Upper lobe of left lung (tissue), 6 donors: ENCODE measurements at regions not wholly inside any gene's neighbourhood (a gene's known extent, or its start where the extent isn't known, plus 50 kb on each side); places are given as distances from the start of the nearest gene placed in this dataset.

ENCODE experiments used
- ATAC-seq, 2 donors: fragments of 200-7000 bp; cut with Tn5 transposase; one replicate each; pipeline ENCODE4 v1.9.1; 2022; ENCODE audit warnings: mild to moderate bottlenecking in 2 of 2, moderate library complexity in 2 of 2; ENCODE audit not compliant: low FRiP score in 2 of 2
- DNase-seq, 2 donors: peaks; one replicate each; pipeline ENCODE4 v3.0.0-alpha.2; 2019 to 2020
- H3K27ac ChIP-seq, 4 donors: fragments of 200-600 bp; sonication (generic); one replicate each; pipeline ENCODE4 v1.5.1; 2016 to 2019
- H3K27me3 ChIP-seq, 4 donors: fragments of 200-600 bp; sonication (generic); one replicate each; pipeline ENCODE4 v1.5.1; 2017 to 2019
- H3K36me3 ChIP-seq, 4 donors: fragments of 200-600 bp; sonication (generic); one replicate each; pipeline ENCODE4 v1.5.1; 2016 to 2019
- H3K4me1 ChIP-seq, 4 donors: fragments of 200-600 bp; sonication (generic); one replicate each; pipeline ENCODE4 v1.5.1; 2018 to 2019
- H3K4me3 ChIP-seq, 4 donors: fragments of 200-600 bp; sonication (generic); one replicate each; pipeline ENCODE4 v1.5.1; 2017 to 2019; ENCODE audit warnings: mild to moderate bottlenecking in 2 of 4, moderate library complexity in 1 of 4
- H3K9me3 ChIP-seq, 4 donors: fragments of 200-600 bp; sonication (generic); one replicate each; pipeline ENCODE4 v1.5.1; 2018 to 2019
- CTCF ChIP-seq, 6 experiments: fragments of 450-650 bp in 4 of 6; fragments of 200-600 bp in 2 of 6; sonication (generic) in 2 of 6; IDR thresholded peaks; one replicate each; pipeline ENCODE4 v1.5.1; 2016 to 2019; ENCODE audit warnings: antibody characterized with exemption in 6 of 6
- EP300 ChIP-seq, 4 donors: sonication (generic); formaldehyde crosslinking; IDR thresholded peaks; one replicate each; pipeline ENCODE4 v1.5.1; 2017; ENCODE audit warnings: antibody characterized with exemption in 4 of 4, control low read depth in 2 of 4
- POLR2A ChIP-seq, 4 donors: fragments of 450-650 bp; IDR thresholded peaks; one replicate each; pipeline ENCODE4 v1.5.1; 2016 to 2017; ENCODE audit warnings: antibody characterized with exemption in 4 of 4, mild to moderate bottlenecking in 2 of 4
- POLR2AphosphoS5 ChIP-seq, 2 donors: sonication (generic); formaldehyde crosslinking; IDR thresholded peaks; one replicate each; pipeline ENCODE4 v1.5.1; 2017; ENCODE audit warnings: antibody characterized with exemption in 2 of 2
- WGBS, 2 donors: methylation state at CpG; one replicate each; pipeline ENCODE4 v1.1.5; 2017 to 2018; 5-methylcytosine and 5-hydroxymethylcytosine counted together
- donor health status: DM: no; HTN: no; CAD: no; lungs with moderate emphysema.
- donor health status: DM: no; HTN: yes; CAD: no; lungs with severe emphysema.

DNA sequence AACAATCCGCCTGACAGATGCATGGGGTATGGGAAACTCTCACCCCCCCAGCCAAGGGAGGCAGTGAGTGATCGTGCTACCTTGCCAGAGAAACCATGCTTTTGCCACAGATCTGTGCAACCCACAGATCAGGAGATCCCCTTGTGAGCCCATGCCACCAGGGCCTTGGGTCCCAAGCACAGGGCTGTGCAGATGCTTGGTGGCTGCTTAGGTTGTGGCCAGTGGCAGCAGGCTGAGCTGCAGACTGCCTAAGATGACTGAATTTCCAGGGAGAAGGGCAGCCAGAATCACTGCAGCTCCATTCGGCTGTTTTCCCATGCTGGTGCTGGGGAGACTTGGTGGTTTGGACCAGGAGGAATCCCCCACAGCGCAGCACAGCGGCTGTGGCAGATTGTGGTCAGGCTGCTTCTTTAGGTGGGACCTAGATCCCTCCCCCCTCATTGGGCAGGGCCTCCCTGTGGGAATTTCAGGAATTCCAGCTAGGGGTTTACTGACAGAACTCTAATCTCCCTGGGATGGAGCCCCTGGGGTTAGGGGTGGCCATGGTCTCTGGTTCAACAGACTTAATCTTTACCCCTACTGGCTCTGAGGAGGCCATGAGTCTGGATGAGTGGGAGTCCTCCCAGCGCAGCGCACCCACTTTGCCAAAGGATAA lies 264.6 kb upstream of the DAAM1 start:
- DNase-seq (no peak), ATAC-seq (no peak)
- 64 to 85% methylated on average over 6 to 7 of the region's 7 CpGs for WGBS, 2 donors
- TF ChIP-seq POLR2A (IDR thresholded peaks at IDR 0.05), result no peak
- no peak for TF ChIP-seq POLR2AphosphoS5 (IDR thresholded peaks at IDR 0.05)
- no peak for TF ChIP-seq EP300 (IDR thresholded peaks at IDR 0.05)
- TF ChIP-seq CTCF (IDR thresholded peaks at IDR 0.05), result no peak
- H3K4me1 ChIP-seq, result no peaks in the 10 kb centered on the region
- H3K4me3 ChIP-seq, result no peak overlapping the region
- H3K27ac ChIP-seq, result no peak overlapping the region
- H3K27me3 ChIP-seq, result no peaks in the 10 kb centered on the region
- no peaks in the 10 kb centered on the region for H3K9me3 ChIP-seq
- H3K36me3 ChIP-seq, result no peaks in the 10 kb centered on the region

DNA sequence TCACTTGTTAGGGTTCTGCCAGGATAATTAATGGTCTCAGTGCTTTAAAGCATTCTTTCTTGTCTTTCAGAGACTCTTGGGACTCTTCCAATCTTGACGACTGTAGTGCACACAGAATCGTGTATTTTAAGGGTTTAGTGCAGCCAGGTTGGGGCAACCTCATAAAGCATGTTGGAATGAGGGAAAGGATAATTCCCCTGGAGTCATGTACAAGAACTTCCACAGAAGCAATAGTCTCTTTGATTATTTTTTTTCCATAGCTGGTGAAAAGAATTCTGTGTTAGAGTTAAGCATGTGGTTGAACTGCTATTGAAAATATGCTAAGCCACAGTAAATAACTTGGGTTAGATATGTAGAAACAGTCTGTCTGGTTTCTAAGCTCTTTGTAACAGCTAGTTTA lies 246.8 kb upstream of the DAAM1 start:
- ATAC-seq (no peak), DNase-seq (no peak)
- H3K9me3 ChIP-seq, result no peaks in the 10 kb centered on the region
- WGBS, 2 donors, result 13 to 49% methylated on average over 2 of the region's 2 CpGs
- H3K36me3 ChIP-seq, result no peaks in the 10 kb centered on the region
- H3K4me3 ChIP-seq, result no peak overlapping the region
- H3K27ac ChIP-seq, result no peak overlapping the region
- H3K27me3 ChIP-seq, result no peaks in the 10 kb centered on the region
- no peaks in the 10 kb centered on the region for H3K4me1 ChIP-seq
- TF ChIP-seq EP300 (IDR thresholded peaks at IDR 0.05), result no peak
- TF ChIP-seq POLR2AphosphoS5 (IDR thresholded peaks at IDR 0.05), result no peak
- TF ChIP-seq CTCF (IDR thresholded peaks at IDR 0.05), result no peak

DNA sequence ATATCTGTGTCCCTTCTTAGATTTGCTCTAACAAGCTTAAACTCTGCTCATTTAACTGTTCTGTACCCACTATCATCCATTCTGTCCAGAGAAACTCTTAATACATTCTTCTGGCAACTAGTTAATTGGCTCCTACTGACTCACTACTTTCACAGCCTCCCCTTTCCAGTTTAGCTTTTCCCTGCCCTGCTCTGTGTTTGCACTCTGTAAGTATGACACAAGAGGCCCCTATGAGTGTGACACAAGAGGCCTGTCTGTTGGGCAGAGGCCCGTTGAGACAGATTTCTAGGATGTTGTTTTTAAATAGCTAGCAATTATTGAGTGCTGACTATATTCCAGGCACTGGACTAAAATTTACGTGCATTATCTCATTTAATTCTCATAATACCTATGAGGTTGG lies 246.0 kb upstream of the DAAM1 start:
- Histone ChIP-seq H3K27me3 (no peaks in the 10 kb centered on the region), H3K4me3 (no peak overlapping the region), H3K4me1 (no peaks in the 10 kb centered on the region), H3K36me3 (no peaks in the 10 kb centered on the region), H3K9me3 (no peaks in the 10 kb centered on the region), H3K27ac (no peak overlapping the region)
- 42 to 49% methylated on average over 2 of the region's 2 CpGs for WGBS, 2 donors
- ATAC-seq (no peak), DNase-seq (peak in 1 of 2 donors; percentile 30)
- TF ChIP-seq POLR2AphosphoS5 (IDR thresholded peaks at IDR 0.05), result no peak
- TF ChIP-seq CTCF (IDR thresholded peaks at IDR 0.05), result no peak
- TF ChIP-seq POLR2A (IDR thresholded peaks at IDR 0.05), result no peak
- TF ChIP-seq EP300 (IDR thresholded peaks at IDR 0.05), result no peak

GRCh38 chr14:58944343-58944967 lies 244.0 kb upstream of the DAAM1 start:
- DNase-seq (no peak), ATAC-seq (no peak)
- Histone ChIP-seq H3K4me1 (no peaks in the 10 kb centered on the region), H3K4me3 (no peak overlapping the region), H3K9me3 (no peaks in the 10 kb centered on the region), H3K36me3 (no peaks in the 10 kb centered on the region), H3K27me3 (no peaks in the 10 kb centered on the region), H3K27ac (no peak overlapping the region)
- TF ChIP-seq EP300 (IDR thresholded peaks at IDR 0.05), result no peak
- TF ChIP-seq POLR2A (IDR thresholded peaks at IDR 0.05), result no peak
- WGBS, 2 donors, result 69 to 77% methylated on average over 6 of the region's 6 CpGs

DNA sequence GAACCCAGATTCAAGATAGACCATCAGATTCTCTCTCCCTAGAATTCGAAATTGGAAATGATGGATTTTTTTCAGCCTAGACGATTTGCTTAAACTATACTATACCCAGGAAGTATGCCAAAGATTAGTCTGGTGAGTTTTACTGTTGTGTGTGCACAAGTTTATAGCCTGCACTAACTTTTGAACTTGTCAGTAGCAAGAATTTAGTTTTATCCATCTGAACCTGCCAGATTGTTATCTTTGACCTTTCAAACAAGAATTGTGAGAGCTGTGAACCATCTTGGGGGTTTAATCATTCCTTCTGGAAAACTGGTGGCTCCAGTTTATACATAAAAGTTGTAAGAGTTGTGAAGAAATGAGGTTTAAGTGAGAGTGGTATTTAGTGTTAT lies 243.5 kb upstream of the DAAM1 start:
- no peaks in the 10 kb centered on the region for H3K9me3 ChIP-seq
- H3K36me3 ChIP-seq, result no peaks in the 10 kb centered on the region
- no peaks in the 10 kb centered on the region for H3K27me3 ChIP-seq
- no peak overlapping the region for H3K27ac ChIP-seq
- no peak for TF ChIP-seq CTCF (IDR thresholded peaks at IDR 0.05)
- TF ChIP-seq POLR2AphosphoS5 (IDR thresholded peaks at IDR 0.05), result no peak
- no peak for TF ChIP-seq EP300 (IDR thresholded peaks at IDR 0.05)
- H3K4me1 ChIP-seq, result no peaks in the 10 kb centered on the region
- WGBS, 2 donors, result 54 to 56% methylated on average over 2 of the region's 2 CpGs
- DNase-seq, result no peak
- no peak overlapping the region for H3K4me3 ChIP-seq
- ATAC-seq, result no peak
